Mucosa of rectum (tissue), 2 donors: ENCODE measurements at regions not wholly inside any gene's neighbourhood (a gene's known extent, or its start where the extent isn't known, plus 50 kb on each side); places are given as distances from the start of the nearest gene placed in this dataset.

Source experiments
- H3K27ac ChIP-seq, 2 donors: one replicate each; pipeline ENCODE4 v1.7.0; 2013; ENCODE audit warnings: inconsistent platforms in 2 of 2, low read depth in 2 of 2, low read length in 2 of 2
- H3K27me3 ChIP-seq, 2 donors: one replicate each; pipeline ENCODE4 v1.7.0; 2013; ENCODE audit warnings: low read length in 2 of 2; ENCODE audit not compliant: control insufficient read depth in 2 of 2, insufficient read depth in 2 of 2
- H3K36me3 ChIP-seq, 2 donors: one replicate each; pipeline ENCODE4 v1.7.0; 2013; ENCODE audit warnings: low read length in 2 of 2; ENCODE audit not compliant: control insufficient read depth in 2 of 2, insufficient read depth in 2 of 2
- H3K4me1 ChIP-seq, 2 donors: one replicate each; pipeline ENCODE4 v1.7.0; 2013; ENCODE audit warnings: low read length in 2 of 2, mild to moderate bottlenecking in 1 of 2; ENCODE audit not compliant: control insufficient read depth in 2 of 2, insufficient read depth in 2 of 2
- H3K4me3 ChIP-seq, 2 donors: one replicate each; pipeline ENCODE4 v1.7.0; 2013; ENCODE audit warnings: low read length in 2 of 2
- H3K9ac ChIP-seq, 2 donors: one replicate each; pipeline ENCODE4 v1.7.0; 2013; ENCODE audit warnings: low read length in 2 of 2, low read depth in 1 of 2, mild to moderate bottlenecking in 1 of 2
- H3K9me3 ChIP-seq, 2 donors: one replicate each; pipeline ENCODE4 v1.7.0; 2013; ENCODE audit warnings: low read length in 2 of 2; ENCODE audit not compliant: control insufficient read depth in 2 of 2
- donor health status: healthy.
- donor health status: Normal muscosa, but diverticular disease.

DNA sequence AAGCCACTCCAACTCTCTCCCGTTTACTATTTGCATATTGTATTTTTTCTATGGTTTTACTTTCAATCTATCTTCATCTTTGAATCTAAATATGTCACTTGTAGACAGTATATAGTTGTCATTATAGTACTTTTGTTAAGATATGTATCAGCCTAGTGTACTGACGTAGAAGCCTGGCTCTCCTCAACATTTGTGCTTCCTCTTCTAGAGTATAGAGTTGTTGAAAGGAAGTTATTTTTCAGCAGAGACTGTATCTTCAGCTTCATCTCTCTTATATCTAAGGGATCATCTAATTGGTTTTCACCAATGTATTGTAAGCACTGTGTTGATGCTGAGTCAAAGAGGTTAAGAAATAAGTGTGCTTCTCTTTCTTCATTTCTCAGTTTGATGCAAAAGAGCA is 192.8 kb downstream of the LMO4 start:
- Histone ChIP-seq H3K36me3 (no peaks in the 10 kb centered on the region), H3K27me3 (no peaks in the 10 kb centered on the region), H3K9ac (no peak overlapping the region), H3K4me1 (no peaks in the 10 kb centered on the region), H3K27ac (no peak overlapping the region), H3K9me3 (no peaks in the 10 kb centered on the region), H3K4me3 (no peak overlapping the region)

DNA sequence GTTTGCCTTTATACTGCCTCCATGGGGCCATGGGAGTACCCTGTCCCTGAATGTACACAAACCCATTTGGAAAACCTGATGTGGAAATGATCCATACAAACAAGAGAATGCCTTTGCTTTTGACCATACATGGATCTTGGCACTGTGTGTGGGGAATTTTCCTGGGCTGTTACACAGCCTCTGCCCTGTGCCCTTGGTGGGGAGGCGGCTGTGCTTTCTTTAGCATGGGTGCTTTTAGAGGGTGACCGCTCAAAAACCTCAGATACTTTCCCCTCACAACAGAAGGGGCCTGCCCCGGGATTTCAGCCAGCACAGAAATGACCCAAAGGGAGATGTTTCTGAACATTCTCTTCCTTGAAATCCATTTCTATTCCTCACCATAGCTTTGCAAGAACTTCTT is 194.8 kb downstream of the LMO4 start:
- no peaks in the 10 kb centered on the region for H3K36me3 ChIP-seq

DNA sequence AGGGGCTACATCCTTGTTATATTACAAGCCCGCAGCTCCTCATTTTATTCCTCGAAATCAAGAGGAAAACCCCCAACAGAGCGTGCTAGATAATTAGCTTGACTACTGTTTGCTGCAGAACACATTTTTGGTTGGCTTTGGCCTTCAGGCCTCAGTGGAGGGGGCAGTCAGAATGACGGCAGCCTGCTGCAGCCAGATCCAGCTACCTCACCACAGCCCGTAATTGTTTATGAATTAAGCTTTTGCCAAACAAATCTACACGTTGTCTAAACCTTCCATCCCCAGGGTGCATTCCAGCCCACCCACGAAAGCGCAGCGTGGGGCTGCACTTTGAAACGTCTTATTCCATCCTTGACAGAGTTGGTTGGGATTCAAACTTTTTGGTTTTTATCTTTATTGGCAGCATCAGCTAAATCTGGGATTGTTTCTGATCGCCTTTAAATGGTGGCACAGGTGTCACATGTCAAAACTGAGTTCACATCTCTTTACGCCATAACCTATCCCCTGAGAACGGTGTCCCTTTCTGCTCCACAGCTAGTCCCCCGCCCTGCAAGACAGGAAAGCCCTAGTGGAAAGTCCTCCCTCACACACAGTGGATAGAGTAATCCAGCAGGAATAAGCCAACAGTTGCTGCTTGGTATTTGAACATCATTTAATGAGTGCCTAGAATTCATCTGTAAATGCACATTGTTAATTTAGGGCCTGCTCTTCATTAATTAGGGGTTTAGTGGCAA is 195.5 kb downstream of the LMO4 start:
- H3K9ac ChIP-seq: no peak overlapping the region
- H3K27ac ChIP-seq: no peak overlapping the region

More for the DNA sequence above, 194.8 kb downstream of the LMO4 start:
- no peak overlapping the region for H3K27ac ChIP-seq
- no peak overlapping the region for H3K4me3 ChIP-seq
- H3K4me1 ChIP-seq: no peaks in the 10 kb centered on the region
- H3K27me3 ChIP-seq: no peaks in the 10 kb centered on the region
- H3K9ac ChIP-seq: no peak overlapping the region
- H3K9me3 ChIP-seq: no peaks in the 10 kb centered on the region

DNA sequence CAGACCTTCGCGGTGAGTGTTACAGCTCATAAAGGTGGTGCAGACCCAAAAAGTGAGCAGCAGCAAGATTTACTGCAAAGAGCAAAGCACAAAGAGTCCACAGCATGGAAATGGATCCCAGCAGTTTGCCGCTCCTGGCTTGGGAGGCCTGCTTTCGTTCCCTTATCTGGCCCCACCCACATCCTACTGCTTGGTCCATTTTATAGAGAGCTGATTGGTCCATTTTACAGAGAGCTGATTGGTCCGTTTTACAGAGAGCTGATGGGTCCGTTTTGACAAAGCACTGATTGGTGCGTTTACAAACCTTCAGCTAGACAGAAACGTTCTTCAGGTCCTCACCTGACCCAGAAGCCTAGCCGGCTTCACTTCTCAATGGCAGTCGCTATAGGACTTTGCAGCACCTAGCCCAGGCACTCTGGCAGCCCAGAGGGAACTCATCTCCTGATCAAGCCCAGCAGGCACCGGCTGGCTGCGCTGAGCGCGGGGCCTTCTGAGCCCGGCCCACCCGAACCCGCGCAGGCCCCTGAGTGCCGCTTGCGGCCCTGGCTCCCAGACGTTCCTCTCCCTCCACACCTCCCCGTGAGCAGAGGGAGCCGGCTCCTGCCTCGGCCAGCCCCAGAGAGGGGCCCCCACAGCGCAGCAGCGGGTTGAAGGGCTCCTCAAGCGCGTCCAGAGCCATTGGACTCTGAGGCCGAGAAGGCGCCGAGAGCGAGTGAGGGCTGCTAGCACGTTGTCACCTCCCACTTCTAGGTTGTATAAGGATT is 200.3 kb downstream of the LMO4 start:
- Histone ChIP-seq H3K27ac (no peak overlapping the region), H3K4me3 (no peak overlapping the region), H3K9ac (no peak overlapping the region), H3K27me3 (no peaks in the 10 kb centered on the region), H3K9me3 (no peaks in the 10 kb centered on the region), H3K36me3 (no peaks in the 10 kb centered on the region), H3K4me1 (no peaks in the 10 kb centered on the region)

More for the DNA sequence above, 195.5 kb downstream of the LMO4 start:
- Histone ChIP-seq H3K36me3 (no peaks in the 10 kb centered on the region), H3K4me3 (no peak overlapping the region), H3K27me3 (no peaks in the 10 kb centered on the region), H3K9me3 (no peaks in the 10 kb centered on the region), H3K4me1 (no peaks in the 10 kb centered on the region)

DNA sequence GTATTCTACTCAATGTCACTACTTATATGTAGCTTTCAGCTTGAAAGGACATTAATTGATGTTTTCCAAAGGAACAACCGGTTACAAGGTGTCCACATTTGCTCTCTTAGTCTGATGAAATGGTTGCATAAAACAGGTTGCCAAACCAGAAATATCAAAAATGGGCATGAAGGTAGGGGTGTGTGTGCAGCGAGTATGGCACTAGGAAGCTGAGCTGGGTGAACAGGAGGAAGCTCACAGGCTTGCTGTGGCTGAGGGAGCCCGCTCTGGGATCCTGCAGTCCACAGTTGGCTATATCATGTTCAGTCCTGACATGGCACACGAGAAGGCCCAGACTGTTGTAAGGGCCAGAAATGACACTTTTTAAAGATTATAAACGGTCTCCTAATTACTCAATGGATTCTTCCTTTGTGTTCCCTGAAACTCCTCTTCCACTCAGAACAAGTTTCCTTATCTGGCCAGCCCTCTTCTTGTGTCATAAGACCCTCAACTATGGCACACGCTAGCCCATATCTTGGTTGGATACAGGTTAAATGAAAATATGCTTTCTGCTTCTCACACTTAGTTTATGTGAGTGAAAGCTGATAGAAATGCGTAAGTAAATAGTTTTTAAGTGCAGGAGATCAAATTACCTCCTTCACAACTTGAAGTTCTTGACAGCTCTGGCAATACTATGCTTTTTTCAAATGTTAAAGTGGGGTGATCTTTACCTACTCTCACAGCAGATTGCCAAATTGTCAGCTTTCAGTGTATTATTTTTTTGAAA is 201.5 kb downstream of the LMO4 start:
- Histone ChIP-seq H3K27ac (no peak overlapping the region), H3K4me3 (no peak overlapping the region), H3K36me3 (no peaks in the 10 kb centered on the region), H3K4me1 (no peaks in the 10 kb centered on the region), H3K27me3 (no peaks in the 10 kb centered on the region), H3K9ac (no peak overlapping the region), H3K9me3 (no peaks in the 10 kb centered on the region)

GRCh38 chr1:87535551-87535950 is 206.9 kb downstream of the LMO4 start:
- H3K4me3 ChIP-seq: no peak overlapping the region
- no peaks in the 10 kb centered on the region for H3K4me1 ChIP-seq
- H3K36me3 ChIP-seq: no peaks in the 10 kb centered on the region
- no peaks in the 10 kb centered on the region for H3K9me3 ChIP-seq
- H3K27me3 ChIP-seq: no peaks in the 10 kb centered on the region
- H3K27ac ChIP-seq: no peak overlapping the region
- no peak overlapping the region for H3K9ac ChIP-seq

DNA sequence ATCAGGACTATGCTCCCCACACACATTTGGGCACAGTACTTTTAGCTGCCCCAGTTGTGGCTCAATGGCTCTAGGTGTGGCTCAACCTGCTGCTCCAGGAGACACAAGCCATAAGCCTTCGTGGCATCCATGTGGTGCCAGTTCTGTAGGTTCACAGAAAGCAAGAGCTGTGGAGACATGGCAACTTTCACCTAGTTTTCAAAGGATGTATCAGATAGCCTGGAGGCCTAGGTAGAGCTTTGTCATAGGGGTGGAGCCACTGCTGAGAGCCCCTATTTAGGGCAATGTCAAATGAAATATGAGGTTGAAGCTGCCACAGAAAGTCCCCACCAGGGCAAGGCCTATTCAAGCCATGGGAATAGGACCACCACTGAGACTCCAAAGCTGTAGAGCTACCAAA is 210.5 kb downstream of the LMO4 start:
- no peak overlapping the region for H3K9ac ChIP-seq
- H3K9me3 ChIP-seq: no peaks in the 10 kb centered on the region
- H3K4me3 ChIP-seq: no peak overlapping the region
- H3K27ac ChIP-seq: no peak overlapping the region
- no peaks in the 10 kb centered on the region for H3K36me3 ChIP-seq
- H3K27me3 ChIP-seq: no peaks in the 10 kb centered on the region
- no peaks in the 10 kb centered on the region for H3K4me1 ChIP-seq

GRCh38 chr1:87542697-87543096 is 214.0 kb downstream of the LMO4 start:
- Histone ChIP-seq H3K9me3 (no peaks in the 10 kb centered on the region), H3K4me1 (no peaks in the 10 kb centered on the region), H3K4me3 (no peak overlapping the region), H3K27me3 (no peaks in the 10 kb centered on the region), H3K27ac (no peak overlapping the region), H3K36me3 (no peaks in the 10 kb centered on the region), H3K9ac (no peak overlapping the region)

GRCh38 chr1:87549738-87550137 is 221.1 kb downstream of the LMO4 start:
- H3K36me3 ChIP-seq: no peaks in the 10 kb centered on the region
- H3K4me1 ChIP-seq: no peaks in the 10 kb centered on the region
- no peak overlapping the region for H3K27ac ChIP-seq
- no peak overlapping the region for H3K4me3 ChIP-seq
- no peaks in the 10 kb centered on the region for H3K9me3 ChIP-seq
- H3K9ac ChIP-seq: no peak overlapping the region
- H3K27me3 ChIP-seq: no peaks in the 10 kb centered on the region

DNA sequence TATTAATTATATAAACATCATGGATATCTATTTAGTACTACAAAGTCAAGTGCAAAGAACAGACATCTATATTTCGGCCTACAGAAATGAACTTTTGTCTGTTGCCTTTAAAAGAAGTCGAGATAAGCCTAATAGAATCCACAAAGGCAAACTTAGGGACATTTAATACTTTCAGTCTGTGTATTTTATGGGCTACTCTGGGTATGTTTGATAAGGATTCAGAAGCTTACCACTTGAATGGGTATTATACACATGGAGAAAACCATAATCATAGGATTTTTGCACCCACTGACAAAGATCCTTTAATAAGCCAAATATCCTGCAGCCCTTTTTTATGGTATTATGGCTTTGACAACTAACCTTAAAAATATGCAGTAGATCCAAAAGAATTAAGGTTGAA is 224.8 kb downstream of the LMO4 start:
- no peaks in the 10 kb centered on the region for H3K36me3 ChIP-seq
- H3K9ac ChIP-seq: no peak overlapping the region
- H3K4me3 ChIP-seq: no peak overlapping the region
- H3K4me1 ChIP-seq: no peaks in the 10 kb centered on the region
- no peaks in the 10 kb centered on the region for H3K27me3 ChIP-seq
- H3K27ac ChIP-seq: no peak overlapping the region
- no peaks in the 10 kb centered on the region for H3K9me3 ChIP-seq
